GM12878 (cell line): ENCODE measurements at regions not wholly inside any gene's neighbourhood (a gene's known extent, or its start where the extent isn't known, plus 50 kb on each side); places are given as distances from the start of the nearest gene placed in this dataset.

ENCODE experiments used
- CHD4 ChIP-seq: fragments of 200-600 bp; sonication (generic); IDR thresholded peaks from 2 replicates; pipeline ENCODE4 v1.6.1; 2016; ENCODE audit warnings: mild to moderate bottlenecking
- EZH2 ChIP-seq: IDR thresholded peaks from 2 replicates; pipeline ENCODE4 v1.6.1; 2012; ENCODE audit warnings: low read depth, mild to moderate bottlenecking, control low read depth, inconsistent platforms, low read length, borderline replicate concordance; ENCODE audit not compliant: control insufficient read depth
- IRF4 ChIP-seq: IDR thresholded peaks from 2 replicates; pipeline ENCODE4 v1.6.1; 2011; ENCODE audit warnings: low read depth, low read length
- JUND ChIP-seq: IDR thresholded peaks from 2 replicates; pipeline ENCODE4 v1.6.1; 2012; ENCODE audit warnings: low read depth, mild to moderate bottlenecking, low read length, improper control_type of control experiment, moderate library complexity
- MYC ChIP-seq: IDR thresholded peaks from 2 replicates; pipeline ENCODE4 v1.6.1; 2011; ENCODE audit warnings: mild to moderate bottlenecking, low read length, moderate library complexity, inconsistent platforms; ENCODE audit not compliant: insufficient read depth, insufficient replicate concordance, insufficient read length, severe bottlenecking
- NRF1 ChIP-seq: conservative IDR thresholded peaks from 2 replicates; pipeline ENCODE4 v1.6.1; 2011; ENCODE audit warnings: mild to moderate bottlenecking, low read depth, low read length, improper control_type of control experiment
- PBX3 ChIP-seq: IDR thresholded peaks from 2 replicates; pipeline ENCODE4 v1.6.1; 2011; ENCODE audit warnings: mild to moderate bottlenecking, low read depth, low read length, moderate library complexity; ENCODE audit not compliant: insufficient replicate concordance
- POLR2A ChIP-seq: IDR thresholded peaks from 2 replicates; pipeline ENCODE4 v1.6.1; 2011; ENCODE audit warnings: low read depth, mild to moderate bottlenecking, low read length
- SIN3A ChIP-seq: IDR thresholded peaks from 2 replicates; pipeline ENCODE4 v1.6.1; 2012; ENCODE audit warnings: low read depth, low read length, improper control_type of control experiment
- TBL1XR1 ChIP-seq: IDR thresholded peaks from 2 replicates; pipeline ENCODE4 v1.6.1; 2012; ENCODE audit warnings: low read depth, low read length, improper control_type of control experiment
- ZBED1 ChIP-seq: IDR thresholded peaks from 2 replicates; pipeline ENCODE4 v1.6.1; 2016; ENCODE audit warnings: borderline replicate concordance
- ZSCAN29 ChIP-seq: fragments of 450-650 bp; IDR thresholded peaks from 2 replicates; pipeline ENCODE4 v1.6.1; 2017; ENCODE audit warnings: mild to moderate bottlenecking, moderate library complexity
- TF ChIP-seq, protein P1 (sequence below): IDR thresholded peaks from 2 replicates; pipeline ENCODE4 v1.6.1; 2012; ENCODE audit warnings: mild to moderate bottlenecking, low read depth, low read length
- TF ChIP-seq, protein P2 (sequence below), 3 experiments: IDR thresholded peaks in 2 of 3; conservative IDR thresholded peaks in 1 of 3; 2 replicates each; pipeline ENCODE4 v1.5.1; 2011; ENCODE audit warnings: low read depth in 3 of 3, low read length in 3 of 3, mild to moderate bottlenecking in 3 of 3, control low read depth in 2 of 3, moderate library complexity in 2 of 3, inconsistent platforms in 1 of 3, mixed read lengths in 1 of 3; ENCODE audit not compliant: control insufficient read depth in 2 of 3, insufficient read depth in 1 of 3; ENCODE audit errors: extremely low read depth in 1 of 3

DNA sequence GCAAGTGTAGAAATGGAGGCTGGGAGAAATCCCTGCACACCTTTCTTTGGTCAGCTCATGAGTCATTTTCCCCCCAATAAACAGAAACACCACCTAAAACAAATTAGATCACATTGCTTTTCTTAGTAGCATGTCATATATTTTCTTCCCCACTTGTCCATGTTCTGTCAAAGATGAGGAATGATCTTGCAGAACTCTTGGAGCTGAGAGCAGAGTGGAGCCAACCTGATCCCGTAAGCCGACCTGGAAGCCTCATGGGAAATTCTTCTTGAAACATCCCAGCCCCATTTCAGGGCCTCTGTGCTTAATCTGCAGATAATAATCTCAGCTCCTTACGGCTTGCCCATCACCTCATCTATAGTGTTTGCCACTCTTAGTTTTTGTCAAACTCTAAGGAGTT, 284.6 kb upstream of the ELAC2 start:
- TF ChIP-seq PBX3 (no peak), POLR2A (no peak), JUND (no peak), ZBED1 (no peak), CHD4 (no peak), TBL1XR1 (no peak), EZH2 (no peak), SIN3A (no peak), MYC (no peak), NRF1 (no peak), IRF4 (no peak), ZSCAN29 (no peak)
- TF ChIP-seq, protein P1, sequence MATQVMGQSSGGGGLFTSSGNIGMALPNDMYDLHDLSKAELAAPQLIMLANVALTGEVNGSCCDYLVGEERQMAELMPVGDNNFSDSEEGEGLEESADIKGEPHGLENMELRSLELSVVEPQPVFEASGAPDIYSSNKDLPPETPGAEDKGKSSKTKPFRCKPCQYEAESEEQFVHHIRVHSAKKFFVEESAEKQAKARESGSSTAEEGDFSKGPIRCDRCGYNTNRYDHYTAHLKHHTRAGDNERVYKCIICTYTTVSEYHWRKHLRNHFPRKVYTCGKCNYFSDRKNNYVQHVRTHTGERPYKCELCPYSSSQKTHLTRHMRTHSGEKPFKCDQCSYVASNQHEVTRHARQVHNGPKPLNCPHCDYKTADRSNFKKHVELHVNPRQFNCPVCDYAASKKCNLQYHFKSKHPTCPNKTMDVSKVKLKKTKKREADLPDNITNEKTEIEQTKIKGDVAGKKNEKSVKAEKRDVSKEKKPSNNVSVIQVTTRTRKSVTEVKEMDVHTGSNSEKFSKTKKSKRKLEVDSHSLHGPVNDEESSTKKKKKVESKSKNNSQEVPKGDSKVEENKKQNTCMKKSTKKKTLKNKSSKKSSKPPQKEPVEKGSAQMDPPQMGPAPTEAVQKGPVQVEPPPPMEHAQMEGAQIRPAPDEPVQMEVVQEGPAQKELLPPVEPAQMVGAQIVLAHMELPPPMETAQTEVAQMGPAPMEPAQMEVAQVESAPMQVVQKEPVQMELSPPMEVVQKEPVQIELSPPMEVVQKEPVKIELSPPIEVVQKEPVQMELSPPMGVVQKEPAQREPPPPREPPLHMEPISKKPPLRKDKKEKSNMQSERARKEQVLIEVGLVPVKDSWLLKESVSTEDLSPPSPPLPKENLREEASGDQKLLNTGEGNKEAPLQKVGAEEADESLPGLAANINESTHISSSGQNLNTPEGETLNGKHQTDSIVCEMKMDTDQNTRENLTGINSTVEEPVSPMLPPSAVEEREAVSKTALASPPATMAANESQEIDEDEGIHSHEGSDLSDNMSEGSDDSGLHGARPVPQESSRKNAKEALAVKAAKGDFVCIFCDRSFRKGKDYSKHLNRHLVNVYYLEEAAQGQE = no peak
- TF ChIP-seq, protein P2, sequence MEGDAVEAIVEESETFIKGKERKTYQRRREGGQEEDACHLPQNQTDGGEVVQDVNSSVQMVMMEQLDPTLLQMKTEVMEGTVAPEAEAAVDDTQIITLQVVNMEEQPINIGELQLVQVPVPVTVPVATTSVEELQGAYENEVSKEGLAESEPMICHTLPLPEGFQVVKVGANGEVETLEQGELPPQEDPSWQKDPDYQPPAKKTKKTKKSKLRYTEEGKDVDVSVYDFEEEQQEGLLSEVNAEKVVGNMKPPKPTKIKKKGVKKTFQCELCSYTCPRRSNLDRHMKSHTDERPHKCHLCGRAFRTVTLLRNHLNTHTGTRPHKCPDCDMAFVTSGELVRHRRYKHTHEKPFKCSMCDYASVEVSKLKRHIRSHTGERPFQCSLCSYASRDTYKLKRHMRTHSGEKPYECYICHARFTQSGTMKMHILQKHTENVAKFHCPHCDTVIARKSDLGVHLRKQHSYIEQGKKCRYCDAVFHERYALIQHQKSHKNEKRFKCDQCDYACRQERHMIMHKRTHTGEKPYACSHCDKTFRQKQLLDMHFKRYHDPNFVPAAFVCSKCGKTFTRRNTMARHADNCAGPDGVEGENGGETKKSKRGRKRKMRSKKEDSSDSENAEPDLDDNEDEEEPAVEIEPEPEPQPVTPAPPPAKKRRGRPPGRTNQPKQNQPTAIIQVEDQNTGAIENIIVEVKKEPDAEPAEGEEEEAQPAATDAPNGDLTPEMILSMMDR (IDR thresholded peaks at IDR 0.05 in 2 of 3, conservative IDR thresholded peaks at IDR 0.05 in 1 of 3; ENCODE audit: control insufficient read depth in 2 of 3, extremely low read depth in 1 of 3, insufficient read depth in 1 of 3, low read depth in 3 of 3, low read length in 3 of 3) = no peak
